PC-3 (cell line): ENCODE measurements at regions not wholly inside any gene's neighbourhood (a gene's known extent, or its start where the extent isn't known, plus 50 kb on each side); places are given as distances from the start of the nearest gene placed in this dataset.
A peak's percentile ranks its signal among the peaks of the same experiment; 100 is the strongest.

ENCODE experiments used
- ATAC-seq: fragments of 200-7000 bp; cut with Tn5 transposase; 2 replicates; pipeline ENCODE4 v1.9.1; 2020; ENCODE audit warnings: mild to moderate bottlenecking, moderate library complexity
- BruUV-seq: library from RNA; stranded (reverse); fragments of 400-500 nt; replicated peaks from 2 replicates; lab custom pipeline; 2021; lab: Mats Ljungman, UMichigan
- CTCF ChIA-PET: fragments of 300-600 bp; sonication (Branson Sonifier 250); formaldehyde crosslinking; loops from one replicate; lab custom pipeline; 2022; ENCODE audit warnings: antibody characterized with exemption; lab: Charles Lee
- POLR2A ChIA-PET: fragments of 300-600 bp; sonication (Branson Sonifier 250); formaldehyde crosslinking; loops from one replicate; lab custom pipeline; 2022; ENCODE audit warnings: antibody characterized with exemption; ENCODE audit not compliant: unreplicated experiment; lab: Charles Lee
- DNase-seq: peaks from one replicate; pipeline ENCODE4 v3.0.0-alpha.2; 2015
- H2AFZ ChIP-seq: fragments of 300-600 bp; sonication (generic); 2 replicates; pipeline ENCODE4 v1.6.0; 2016; ENCODE audit warnings: antibody characterized with exemption, low read length
- H3F3A ChIP-seq: fragments of 300-600 bp; sonication (generic); one replicate; pipeline ENCODE4 v1.6.0; 2017; ENCODE audit warnings: antibody characterized with exemption, low read length, control low read depth, mild to moderate bottlenecking; ENCODE audit not compliant: unreplicated experiment
- H3K27ac ChIP-seq: fragments of 300-600 bp; sonication (generic); 2 replicates; pipeline ENCODE4 v1.5.1; 2016; ENCODE audit warnings: mild to moderate bottlenecking, low read length
- H3K27me3 ChIP-seq: fragments of 300-600 bp; sonication (generic); 2 replicates; pipeline ENCODE4 v1.6.1; 2016; ENCODE audit warnings: low read length, mixed read lengths
- H3K36me3 ChIP-seq: fragments of 300-600 bp; sonication (generic); 2 replicates; pipeline ENCODE4 v1.6.1; 2016; ENCODE audit warnings: low read depth, mixed run types, low read length, mixed read lengths
- H3K4me1 ChIP-seq: fragments of 300-600 bp; sonication (generic); 2 replicates; pipeline ENCODE4 v1.5.1; 2016; ENCODE audit warnings: low read length; ENCODE audit not compliant: insufficient read depth
- H3K4me2 ChIP-seq: fragments of 300-600 bp; sonication (generic); 2 replicates; pipeline ENCODE4 v1.6.0; 2016; ENCODE audit warnings: low read length
- H3K4me3 ChIP-seq: fragments of 300-600 bp; sonication (generic); 2 replicates; pipeline ENCODE4 v1.5.1; 2016; ENCODE audit warnings: mild to moderate bottlenecking, low read length, mixed read lengths
- H3K79me2 ChIP-seq: fragments of 300-600 bp; sonication (generic); 2 replicates; pipeline ENCODE4 v1.6.1; 2017; ENCODE audit warnings: low read length, mixed read lengths
- H3K9ac ChIP-seq: fragments of 300-600 bp; sonication (generic); 2 replicates; pipeline ENCODE4 v1.6.0; 2016; ENCODE audit warnings: mild to moderate bottlenecking, low read length
- H3K9me2 ChIP-seq: fragments of 300-600 bp; sonication (generic); replicated peaks from 2 replicates; pipeline ENCODE4 v1.6.1; 2016; ENCODE audit warnings: mixed run types, low read length, mixed read lengths
- H3K9me3 ChIP-seq: fragments of 300-600 bp; sonication (generic); 2 replicates; pipeline ENCODE4 v1.6.1; 2016; ENCODE audit warnings: low read length, mixed read lengths
- H4K20me1 ChIP-seq: fragments of 300-600 bp; sonication (generic); 2 replicates; pipeline ENCODE4 v1.6.1; 2016; ENCODE audit warnings: low read length, mixed read lengths
- EZH2 ChIP-seq: fragments of 300-600 bp; sonication (generic); IDR thresholded peaks from one replicate; pipeline ENCODE4 v1.6.1; 2017; ENCODE audit warnings: antibody characterized with exemption, mild to moderate bottlenecking, low read length; ENCODE audit not compliant: unreplicated experiment
- EZH2phosphoT487 ChIP-seq: fragments of 300-600 bp; sonication (generic); IDR thresholded peaks from 2 replicates; pipeline ENCODE4 v1.6.1; 2018; ENCODE audit warnings: mild to moderate bottlenecking, antibody characterized with exemption, low read length, borderline replicate concordance
- intact Hi-C: fragments of 100-400 bp; cut with micrococcal nuclease; formaldehyde crosslinking; loops from 2 replicates; pipeline ENCODE4 v1.9.0; 2023
- TF ChIP-seq, protein P1 (sequence below): fragments of 300-600 bp; sonication (generic); conservative IDR thresholded peaks from 2 replicates; pipeline ENCODE4 v1.5.1; 2017; ENCODE audit warnings: antibody characterized with exemption, low read depth, mild to moderate bottlenecking, low read length

DNA sequence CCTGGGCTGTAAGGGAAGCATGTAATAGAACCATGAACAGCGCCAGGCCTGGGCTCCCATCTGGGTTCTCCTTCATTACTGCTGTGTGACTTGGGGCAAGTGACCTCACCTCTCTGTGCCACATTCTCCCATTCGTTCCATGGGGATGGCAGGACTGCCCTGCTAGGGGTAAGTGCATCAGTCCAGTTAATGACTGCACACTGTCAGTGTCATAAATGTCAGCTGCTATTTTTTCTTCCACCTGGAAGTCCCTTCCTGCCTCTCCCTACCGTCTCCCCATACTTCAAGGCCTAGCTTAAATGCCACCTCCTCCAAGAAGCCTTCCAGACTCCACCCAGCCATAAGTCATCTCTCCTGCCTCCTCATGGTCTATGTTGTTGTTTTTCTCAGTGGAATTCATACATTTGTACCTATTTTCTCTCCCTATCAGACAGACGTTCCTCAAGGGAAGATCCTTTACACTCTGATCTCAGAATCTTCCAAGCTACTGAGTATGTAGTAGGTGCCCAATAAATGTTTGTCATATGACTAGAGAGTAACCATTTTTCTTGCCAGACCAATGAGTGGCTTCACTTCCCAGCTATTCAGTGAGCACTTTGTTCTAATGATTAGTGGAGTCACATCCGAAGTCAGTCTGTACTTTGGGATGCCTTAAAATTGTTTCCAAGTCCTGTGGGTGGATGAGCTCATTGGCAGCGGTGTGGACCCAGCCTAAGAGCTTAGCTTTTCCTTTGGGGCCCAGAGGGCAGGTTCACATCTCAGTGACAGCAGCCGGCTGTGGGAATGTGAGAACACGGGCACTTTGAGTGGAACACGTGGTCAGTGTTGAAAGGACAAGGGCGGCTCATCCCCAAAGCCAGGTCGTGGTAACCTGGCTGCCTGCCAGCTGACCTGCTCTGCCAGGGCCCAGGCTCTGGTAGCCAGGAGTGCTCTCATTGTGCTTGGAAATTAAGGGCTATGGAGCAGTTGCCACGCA is 147.5 kb upstream of the GSE1 start:
- H3K27me3 ChIP-seq, result no peaks in the 10 kb centered on the region
- H2AFZ ChIP-seq, result no peak overlapping the region
- H3K4me3 ChIP-seq, result no peak overlapping the region
- H3K9me2 ChIP-seq, result no peaks in the 10 kb centered on the region
- no peak overlapping the region for H3K4me2 ChIP-seq
- H3F3A ChIP-seq, result no peaks in the 10 kb centered on the region
- no peaks in the 10 kb centered on the region for H3K4me1 ChIP-seq
- ChIA-PET POLR2A (no interaction called here), CTCF (no interaction called here)
- no peaks in the 10 kb centered on the region for H3K79me2 ChIP-seq
- H3K36me3 ChIP-seq, result no peaks in the 10 kb centered on the region
- no peaks in the 10 kb centered on the region for H3K9me3 ChIP-seq
- no TSS peak for BruUV-seq
- ATAC-seq, result no peak
- peak; percentile 2 for DNase-seq
- H3K9ac ChIP-seq, result no peak overlapping the region
- H3K27ac ChIP-seq, result no peak overlapping the region
- intact Hi-C loops, result no loop called here
- no peaks in the 10 kb centered on the region for H4K20me1 ChIP-seq
- TF ChIP-seq, protein P1, sequence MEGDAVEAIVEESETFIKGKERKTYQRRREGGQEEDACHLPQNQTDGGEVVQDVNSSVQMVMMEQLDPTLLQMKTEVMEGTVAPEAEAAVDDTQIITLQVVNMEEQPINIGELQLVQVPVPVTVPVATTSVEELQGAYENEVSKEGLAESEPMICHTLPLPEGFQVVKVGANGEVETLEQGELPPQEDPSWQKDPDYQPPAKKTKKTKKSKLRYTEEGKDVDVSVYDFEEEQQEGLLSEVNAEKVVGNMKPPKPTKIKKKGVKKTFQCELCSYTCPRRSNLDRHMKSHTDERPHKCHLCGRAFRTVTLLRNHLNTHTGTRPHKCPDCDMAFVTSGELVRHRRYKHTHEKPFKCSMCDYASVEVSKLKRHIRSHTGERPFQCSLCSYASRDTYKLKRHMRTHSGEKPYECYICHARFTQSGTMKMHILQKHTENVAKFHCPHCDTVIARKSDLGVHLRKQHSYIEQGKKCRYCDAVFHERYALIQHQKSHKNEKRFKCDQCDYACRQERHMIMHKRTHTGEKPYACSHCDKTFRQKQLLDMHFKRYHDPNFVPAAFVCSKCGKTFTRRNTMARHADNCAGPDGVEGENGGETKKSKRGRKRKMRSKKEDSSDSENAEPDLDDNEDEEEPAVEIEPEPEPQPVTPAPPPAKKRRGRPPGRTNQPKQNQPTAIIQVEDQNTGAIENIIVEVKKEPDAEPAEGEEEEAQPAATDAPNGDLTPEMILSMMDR, result no peak
- TF ChIP-seq EZH2phosphoT487, result no peak
- TF ChIP-seq EZH2, result no peak

DNA sequence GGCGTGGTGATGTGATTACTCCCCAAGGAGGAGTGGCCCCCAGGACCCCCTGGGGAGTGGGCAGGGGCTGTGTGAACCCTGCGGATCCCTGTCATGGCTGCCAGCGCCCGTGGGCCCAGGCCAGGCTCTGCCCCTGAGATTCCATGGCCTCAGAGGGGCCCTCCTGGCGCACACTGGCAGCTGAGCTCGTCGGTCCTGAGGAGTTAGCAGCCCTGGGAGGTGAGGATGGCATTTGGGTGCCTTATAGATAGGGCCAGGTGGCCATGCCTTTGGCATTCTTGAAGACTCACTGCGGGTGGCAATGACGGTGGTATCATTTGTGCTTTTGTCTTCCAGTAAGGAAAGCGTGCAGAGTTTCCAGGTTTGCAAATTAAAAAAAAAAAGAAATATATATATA is 146.8 kb upstream of the GSE1 start:
- intact Hi-C loops, result no loop called here
- no peak overlapping the region for H3K4me3 ChIP-seq
- CTCF ChIA-PET, result no interaction called here
- no peaks in the 10 kb centered on the region for H3K27me3 ChIP-seq
- no TSS peak for BruUV-seq
- no peaks in the 10 kb centered on the region for H3F3A ChIP-seq
- no peaks in the 10 kb centered on the region for H3K79me2 ChIP-seq
- TF ChIP-seq EZH2 (no peak), EZH2phosphoT487 (no peak)
- TF ChIP-seq, protein P1, result no peak
- no peaks in the 10 kb centered on the region for H4K20me1 ChIP-seq
- H3K9ac ChIP-seq, result no peak overlapping the region
- H3K9me2 ChIP-seq, result no peaks in the 10 kb centered on the region
- H3K4me1 ChIP-seq, result peaks cover under 1% of the 10 kb centered on the region; the same call in 1 of the 2 replicates
- ATAC-seq (no peak), DNase-seq (no peak)
- no peak overlapping the region for H3K4me2 ChIP-seq
- POLR2A ChIA-PET, result no interaction called here
- no peak overlapping the region for H3K27ac ChIP-seq
- H3K9me3 ChIP-seq, result no peaks in the 10 kb centered on the region
- H2AFZ ChIP-seq, result no peak overlapping the region
- H3K36me3 ChIP-seq, result no peaks in the 10 kb centered on the region

DNA sequence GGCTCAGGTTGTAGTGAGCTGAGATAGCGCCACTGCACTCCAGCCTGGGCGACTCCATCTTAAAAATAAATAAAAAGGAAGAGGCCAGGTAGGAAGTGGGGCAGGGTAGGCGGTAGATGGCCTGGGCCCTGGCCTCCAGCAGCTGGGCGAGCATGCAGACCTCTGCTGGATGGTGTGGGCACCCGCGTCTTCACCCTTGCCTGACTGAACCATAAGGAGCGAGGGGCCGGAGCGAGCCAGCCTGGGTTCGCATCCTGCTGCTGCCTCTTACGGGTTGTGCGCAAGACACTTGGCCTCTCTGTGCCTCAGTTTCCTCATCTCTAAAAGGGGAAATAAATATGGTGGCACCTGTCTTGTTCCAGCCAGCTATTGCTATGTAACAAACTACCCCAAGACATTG is 146.1 kb upstream of the GSE1 start:
- ChIA-PET POLR2A (no interaction called here), CTCF (no interaction called here)
- no peaks in the 10 kb centered on the region for H3K36me3 ChIP-seq
- no peak overlapping the region for H3K9ac ChIP-seq
- no peaks in the 10 kb centered on the region for H3K9me3 ChIP-seq
- H3K9me2 ChIP-seq, result no peaks in the 10 kb centered on the region
- H4K20me1 ChIP-seq, result no peaks in the 10 kb centered on the region
- TF ChIP-seq EZH2phosphoT487, result no peak
- no peak for TF ChIP-seq EZH2
- TF ChIP-seq, protein P1, result no peak
- DNase-seq (no peak), ATAC-seq (no peak)
- no peak overlapping the region for H3K27ac ChIP-seq
- H3F3A ChIP-seq, result no peaks in the 10 kb centered on the region
- peaks cover 7% of the 10 kb centered on the region for H3K4me1 ChIP-seq
- H2AFZ ChIP-seq, result no peak overlapping the region
- no peak overlapping the region for H3K4me2 ChIP-seq
- no TSS peak for BruUV-seq
- intact Hi-C loops, result no loop called here
- no peak overlapping the region for H3K4me3 ChIP-seq
- no peaks in the 10 kb centered on the region for H3K79me2 ChIP-seq
- H3K27me3 ChIP-seq, result no peaks in the 10 kb centered on the region
